Head of caudate nucleus (tissue), 42 donors: ENCODE measurements at regions not wholly inside any gene's neighbourhood (a gene's known extent, or its start where the extent isn't known, plus 50 kb on each side); places are given as distances from the start of the nearest gene placed in this dataset.

Source experiments
- DNase-seq, 42 donors: peaks; one replicate each; pipeline versions ENCODE4 v3.0.0 to v3.0.0-alpha.2; 2020 to 2021; ENCODE audit warnings: mixed read lengths in 7 of 42
- intact Hi-C: fragments of 100-400 bp; cut with DNase I; formaldehyde crosslinking; loops from one replicate; pipeline ENCODE4 v1.15.0; 2022

DNA sequence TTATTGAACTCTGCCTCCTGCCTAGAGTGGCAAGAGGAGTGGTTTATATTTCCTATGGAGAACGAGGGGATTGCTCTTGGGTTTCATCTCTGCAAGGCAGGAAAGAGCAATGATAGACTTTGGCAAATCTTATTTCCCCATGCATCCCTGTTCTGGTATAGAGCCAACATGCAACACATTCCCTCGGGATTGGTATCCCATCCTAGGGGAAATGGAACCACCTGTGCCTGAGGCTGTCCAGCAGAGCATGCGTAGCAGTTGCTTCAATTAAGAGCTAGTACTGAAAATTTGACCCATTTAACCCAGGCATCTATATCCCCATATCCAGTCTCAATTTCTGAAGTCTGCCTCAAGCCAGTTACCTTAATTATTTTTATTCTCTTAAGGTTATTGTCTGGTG is 205.3 kb downstream of the KCNS3 start:
- no peak for DNase-seq
- intact Hi-C loops: no loop called here

DNA sequence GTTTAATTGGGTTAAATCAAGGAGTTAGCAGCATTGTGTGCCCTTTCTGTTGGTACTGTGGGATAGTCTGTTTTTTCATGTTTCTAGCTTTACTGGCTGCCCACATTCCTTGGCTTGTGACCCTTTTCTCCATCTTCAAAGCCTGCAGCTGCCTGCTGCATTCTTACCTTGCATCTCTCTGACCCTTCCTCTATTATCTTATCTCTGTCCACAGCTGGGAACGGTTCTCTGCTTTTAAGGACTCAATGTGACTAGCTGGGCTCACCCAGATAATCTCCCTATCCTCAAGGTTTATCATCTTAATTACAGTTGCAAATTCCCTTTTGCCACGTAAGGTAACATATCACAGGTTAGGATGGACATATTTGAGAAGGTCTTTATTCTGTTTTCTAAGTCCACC is 199.7 kb downstream of the KCNS3 start:
- intact Hi-C loops: no loop called here
- DNase-seq: no peak

GRCh38 chr2:18077704-18078103 is 199.2 kb downstream of the KCNS3 start:
- DNase-seq: no peak
- intact Hi-C loops: no loop called here

- intact Hi-C loops: no loop called here
- no peak for DNase-seq
These were observed 198.8 kb downstream of the KCNS3 start for GRCh38 chr2:18077231-18077630.

GRCh38 chr2:18074476-18074875 is 196.0 kb downstream of the KCNS3 start:
- no peak for DNase-seq
- intact Hi-C loops: no loop called here

GRCh38 chr2:18073601-18074000 is 195.1 kb downstream of the KCNS3 start:
- intact Hi-C loops: no loop called here
- DNase-seq: no peak

- peak in 2 of 42 donors; percentile 7 for DNase-seq
- intact Hi-C loops: no loop called here
These were observed 189.3 kb downstream of the KCNS3 start for GRCh38 chr2:18067588-18068384.

- DNase-seq: no peak
- intact Hi-C loops: no loop called here
These were observed 188.4 kb downstream of the KCNS3 start for GRCh38 chr2:18066894-18067293.

DNA sequence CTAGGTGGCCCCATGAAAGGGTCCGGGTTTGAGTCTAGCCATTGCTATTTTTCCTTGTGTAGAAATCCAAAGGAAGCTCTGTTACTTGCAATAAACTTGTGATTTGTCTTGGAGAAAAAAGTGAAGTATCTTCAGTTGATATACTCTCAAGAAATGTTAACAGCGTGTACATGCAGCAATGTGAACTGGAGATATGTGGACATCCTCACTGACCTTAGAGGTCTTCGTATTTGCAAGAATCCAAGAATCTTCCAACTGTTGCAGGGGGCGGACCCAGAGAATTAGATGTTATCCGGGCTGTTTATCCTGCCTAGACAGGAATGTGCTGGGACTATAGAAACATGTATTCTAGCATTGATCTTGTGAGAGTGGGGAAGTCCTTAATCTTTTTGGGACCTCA is 187.6 kb downstream of the KCNS3 start:
- intact Hi-C loops: no loop called here
- DNase-seq: no peak

- intact Hi-C loops: no loop called here
- no peak for DNase-seq
These were observed 186.8 kb downstream of the KCNS3 start for GRCh38 chr2:18065249-18065648.

DNA sequence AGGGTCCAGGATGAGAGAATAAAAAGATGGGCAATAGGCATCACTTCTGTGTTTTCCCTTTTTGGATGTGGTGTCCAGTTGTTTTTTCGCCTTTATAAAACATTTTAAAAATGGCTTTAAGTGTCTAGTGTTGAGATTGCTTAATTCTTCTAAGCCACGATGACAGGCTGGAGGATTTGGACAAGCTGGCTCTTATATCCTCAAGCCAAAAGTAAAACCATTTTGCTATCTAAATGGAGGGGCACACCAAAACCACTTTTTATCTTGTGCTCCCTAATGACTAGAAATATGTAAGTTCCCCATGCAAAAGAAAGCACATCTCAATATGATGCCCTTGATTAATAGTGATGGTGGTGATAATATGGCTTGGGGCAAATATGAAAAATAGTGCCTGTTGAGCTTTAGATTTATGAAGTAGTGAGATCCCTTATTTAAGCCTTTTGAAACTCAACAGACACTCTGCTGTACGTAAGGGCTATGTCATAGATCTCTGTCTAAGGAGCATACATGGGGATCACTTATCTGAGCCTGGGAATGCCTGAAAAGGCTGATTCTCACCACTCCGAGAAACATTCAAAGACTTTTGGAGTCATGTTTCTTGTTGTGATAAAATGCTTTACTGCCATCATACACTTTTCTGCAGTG is 185.5 kb downstream of the KCNS3 start:
- no peak for DNase-seq
- intact Hi-C loops: no loop called here

DNA sequence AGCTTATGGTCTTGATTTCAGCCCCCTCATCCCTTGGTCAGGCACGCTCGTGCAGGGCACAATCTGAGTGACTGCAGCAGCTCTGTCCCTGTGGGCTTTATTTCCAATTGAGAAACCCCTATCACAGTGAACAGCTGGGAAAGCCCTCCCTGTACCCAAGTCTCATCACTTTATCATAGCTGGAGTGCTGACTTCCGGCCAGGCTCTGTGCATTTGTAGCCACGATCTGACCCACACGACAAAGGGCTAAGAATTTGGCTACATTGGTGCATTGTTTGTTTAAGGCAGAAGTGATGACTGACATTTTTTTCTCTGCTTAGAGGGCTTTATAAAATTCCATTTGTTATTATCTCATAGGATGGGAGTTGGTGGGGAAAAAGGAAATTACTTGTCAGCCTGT is 184.4 kb downstream of the KCNS3 start:
- intact Hi-C loops: no loop called here
- no peak for DNase-seq

DNA sequence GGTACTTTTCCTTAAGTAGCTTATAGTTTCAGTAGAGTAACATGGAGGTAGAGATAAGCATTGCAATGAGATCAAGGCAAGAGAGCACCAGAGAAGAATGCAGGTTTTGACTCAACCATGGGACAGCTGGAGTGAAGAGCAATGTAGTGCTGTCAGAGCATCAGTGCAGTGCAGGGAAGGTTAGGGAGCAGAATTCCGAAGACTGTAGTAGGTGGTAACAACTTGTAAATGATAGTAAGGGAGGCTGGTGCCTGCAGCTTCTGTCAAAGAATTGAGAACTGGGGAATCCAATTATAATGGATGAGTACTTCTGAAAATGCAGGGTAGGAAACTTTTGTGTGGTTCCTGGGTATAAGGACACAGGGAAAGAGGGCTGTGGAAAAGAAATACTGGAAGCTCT is 183.2 kb downstream of the KCNS3 start:
- peak in 11 of 42 donors; percentile 7 to 65 (median 28) for DNase-seq
- intact Hi-C loops: no loop called here

DNA sequence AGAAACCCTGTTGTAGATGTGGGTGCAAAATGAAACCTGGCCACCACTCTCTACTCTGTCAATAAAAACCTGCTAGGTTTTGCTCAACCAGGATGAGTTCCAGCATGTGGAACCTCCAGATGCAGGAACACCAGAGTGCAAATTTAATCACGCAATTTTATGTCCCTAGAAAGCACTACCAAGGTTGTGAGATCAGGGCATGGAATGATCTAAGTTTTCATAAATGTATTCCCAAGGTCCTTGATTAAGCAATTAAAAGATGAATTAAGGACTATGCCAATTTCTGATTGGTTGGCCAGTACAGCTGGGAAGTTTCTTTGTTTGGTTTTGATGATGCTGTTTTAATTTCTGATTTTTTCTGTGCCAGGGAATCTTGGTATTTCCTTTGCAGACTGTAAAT is 179.2 kb downstream of the KCNS3 start:
- intact Hi-C loops: no loop called here
- no peak for DNase-seq

DNA sequence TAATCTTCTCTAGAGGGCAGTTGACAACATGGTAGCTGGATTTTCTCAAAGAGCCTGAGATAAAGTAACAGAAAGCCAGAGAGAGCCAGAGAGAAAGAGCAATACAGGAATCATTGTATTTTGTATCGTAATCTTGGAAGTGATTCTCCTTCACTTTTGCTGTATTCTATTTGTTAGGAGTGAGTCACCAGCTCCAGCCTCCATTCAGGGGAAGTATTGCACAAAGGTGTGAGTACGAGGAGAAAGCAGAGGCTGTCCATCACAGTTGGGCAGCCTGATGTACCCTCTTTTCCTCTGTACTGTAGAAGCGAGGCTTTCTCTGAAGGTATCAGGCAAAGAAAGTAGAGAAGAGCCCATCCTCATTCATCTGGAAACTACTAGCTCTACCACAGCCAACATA is 176.8 kb downstream of the KCNS3 start:
- intact Hi-C loops: no loop called here
- no peak for DNase-seq

DNA sequence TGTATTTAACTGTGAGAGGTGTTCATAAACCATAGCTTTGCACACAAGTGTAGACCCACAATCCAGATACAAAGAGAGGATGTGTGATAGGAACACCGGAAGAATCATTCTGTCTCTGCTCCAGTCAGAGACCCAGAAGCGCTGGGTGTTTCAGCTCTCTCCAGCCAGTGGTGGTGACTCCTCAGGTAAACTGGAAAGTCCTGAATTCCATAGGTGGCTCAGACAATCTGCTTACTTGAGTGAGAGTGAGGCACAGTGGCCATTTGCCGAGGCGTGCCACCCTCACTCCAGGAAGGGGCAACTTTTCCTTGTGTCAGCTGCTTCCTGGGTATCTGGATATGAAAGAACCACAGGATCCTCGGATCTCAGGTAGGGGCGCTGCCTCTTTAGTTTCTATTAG is 171.5 kb downstream of the KCNS3 start:
- DNase-seq: no peak
- intact Hi-C loops: no loop called here

DNA sequence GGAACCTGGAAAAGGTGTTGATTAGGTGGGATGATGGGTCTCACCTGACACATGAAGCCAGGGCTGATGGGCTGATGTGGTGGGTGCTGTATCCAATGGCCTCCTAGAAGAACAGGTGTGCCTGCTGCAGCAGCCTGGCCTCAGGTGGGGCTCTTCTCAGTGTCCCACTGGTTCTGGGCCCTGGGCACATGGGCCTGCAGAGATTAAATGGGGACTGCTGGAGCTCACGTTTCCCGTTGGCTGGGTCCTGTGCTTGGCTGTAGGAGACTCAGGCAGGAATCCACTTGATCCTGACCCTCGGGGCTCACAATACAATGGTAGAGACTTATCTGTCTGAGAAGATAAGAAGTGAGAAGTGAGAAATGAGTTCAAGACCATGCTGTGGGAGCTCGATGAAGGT is 170.9 kb downstream of the KCNS3 start:
- intact Hi-C loops: no loop called here
- DNase-seq: no peak

GRCh38 chr2:18047896-18048657 is 169.6 kb downstream of the KCNS3 start:
- DNase-seq: no peak
- intact Hi-C loops: no loop called here

DNA sequence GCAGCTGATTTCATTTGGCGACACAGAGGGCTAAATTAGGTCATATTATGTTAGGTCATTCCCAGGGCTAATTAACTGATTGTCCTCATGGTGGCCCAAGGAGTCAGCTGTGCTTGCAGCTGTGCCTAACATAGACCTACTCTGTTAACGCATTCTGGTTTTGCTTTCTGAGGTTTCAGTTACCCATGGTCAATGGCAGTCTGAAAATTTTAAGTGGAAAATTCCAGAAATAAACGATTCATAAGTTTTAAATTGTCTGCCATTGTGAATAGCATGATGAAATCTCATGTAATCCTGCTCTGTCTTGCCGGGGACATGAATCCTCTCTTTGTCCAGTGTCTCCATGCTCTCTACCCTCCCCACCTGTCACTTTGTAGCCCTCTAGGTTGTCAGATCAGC is 168.7 kb downstream of the KCNS3 start:
- intact Hi-C loops: no loop called here
- peak in 12 of 42 donors; percentile 2 to 64 (median 31) for DNase-seq

DNA sequence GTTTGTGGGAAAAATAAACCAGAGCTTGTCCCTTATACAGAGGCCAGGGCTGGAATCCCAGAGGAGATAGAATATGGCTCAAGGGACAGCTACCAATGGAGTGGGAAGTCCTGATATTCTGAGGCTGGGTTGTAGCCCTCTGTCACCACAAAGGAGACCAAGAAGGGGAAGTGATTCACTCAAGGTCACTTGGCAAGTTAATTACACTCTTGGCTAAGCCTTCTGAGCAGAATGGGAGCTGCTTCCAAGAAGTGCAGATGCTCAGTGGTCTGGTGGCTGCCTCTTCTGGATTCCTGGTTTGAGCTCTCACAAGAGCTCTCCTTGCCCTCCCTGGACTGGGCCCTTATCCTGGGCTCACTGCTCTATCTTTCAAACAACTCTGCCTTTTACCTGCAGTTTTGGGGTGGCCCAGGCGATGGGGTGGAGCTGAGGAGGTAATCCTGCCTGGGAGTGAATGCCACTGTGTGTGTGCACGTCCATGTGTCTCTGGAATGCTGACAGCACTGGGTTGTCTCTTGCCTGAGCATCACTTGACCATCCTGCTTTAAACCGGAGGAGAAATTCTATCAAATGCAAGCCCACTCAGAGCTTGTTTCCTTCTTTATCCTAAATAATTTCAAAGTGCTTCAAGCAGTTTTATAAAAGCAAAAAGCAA is 168.2 kb downstream of the KCNS3 start:
- intact Hi-C loops: no loop called here
- peak in 2 of 42 donors; percentile 7 to 12 for DNase-seq
